LNCaP clone FGC (cell line): ENCODE measurements at regions not wholly inside any gene's neighbourhood (a gene's known extent, or its start where the extent isn't known, plus 50 kb on each side); places are given as distances from the start of the nearest gene placed in this dataset.

ENCODE experiments used
- DNase-seq: peaks from one replicate; pipeline ENCODE4 v3.0.0-alpha.2; 2011; ENCODE audit warnings: low read depth
- H3K4me3 ChIP-seq: 2 replicates; pipeline ENCODE4 v1.5.1; 2011; ENCODE audit warnings: mild to moderate bottlenecking, low read depth, low read length, control low read depth
- CTCF ChIP-seq: IDR thresholded peaks from 2 replicates; pipeline ENCODE4 v1.5.1; 2012; ENCODE audit warnings: mild to moderate bottlenecking; ENCODE audit not compliant: control insufficient read depth, insufficient read depth; ENCODE audit errors: extremely low read depth

- no peak overlapping the region for H3K4me3 ChIP-seq
- no peak for DNase-seq
- TF ChIP-seq CTCF: peak; percentile 48
Measured at GRCh38 chr4:126691797-126692196, 941.0 kb upstream of the INTU start.

- DNase-seq: no peak
Measured at GRCh38 chr4:126697748-126698147, 935.0 kb upstream of the INTU start.

GRCh38 chr4:126698224-126698623 is 934.5 kb upstream of the INTU start:
- TF ChIP-seq CTCF: no peak
- DNase-seq: no peak
- H3K4me3 ChIP-seq: no peak overlapping the region

More at GRCh38 chr4:126697748-126698147, 935.0 kb upstream of the INTU start:
- no peak overlapping the region for H3K4me3 ChIP-seq
- TF ChIP-seq CTCF: no peak

GRCh38 chr4:126701756-126702155 is 931.0 kb upstream of the INTU start:
- no peak overlapping the region for H3K4me3 ChIP-seq
- DNase-seq: no peak
- TF ChIP-seq CTCF: no peak

GRCh38 chr4:126702747-126703146 is 930.0 kb upstream of the INTU start:
- TF ChIP-seq CTCF: no peak
- no peak overlapping the region for H3K4me3 ChIP-seq
- no peak for DNase-seq

GRCh38 chr4:126705266-126705665 is 927.5 kb upstream of the INTU start:
- no peak for DNase-seq

More at GRCh38 chr4:126705266-126705665, 927.5 kb upstream of the INTU start:
- no peak for TF ChIP-seq CTCF
- no peak overlapping the region for H3K4me3 ChIP-seq
